K562 (cell line): ENCODE measurements at regions not wholly inside any gene's neighbourhood (a gene's known extent, or its start where the extent isn't known, plus 50 kb on each side); places are given as distances from the start of the nearest gene placed in this dataset.
A peak's percentile ranks its signal among the peaks of the same experiment; 100 is the strongest.

Experiments used
- ATAC-seq: fragments of 200-7000 bp; cut with Tn5 transposase; 3 replicates; pipeline ENCODE4 v1.9.1; 2020; ENCODE audit warnings: moderate library complexity
- BruUV-seq: library from RNA; stranded (reverse); fragments of 400-500 nt; replicated peaks from 2 replicates; lab custom pipeline; 2021; lab: Mats Ljungman, UMichigan
- CTCF ChIA-PET: fragments of 300-600 bp; formaldehyde crosslinking; extraction: SDS; loops from one replicate; lab custom pipeline; 2021; ENCODE audit warnings: low intra/inter-chr PET ratio; lab: Yijun Ruan, JAX
- POLR2A ChIA-PET: fragments of 300-600, 350-650 bp; sonication (Branson Sonifier 250); formaldehyde crosslinking; extraction: SDS; loops from one replicate; lab custom pipeline; 2021; ENCODE audit warnings: antibody characterized with exemption, inconsistent platforms; lab: Yijun Ruan, JAX
- DNase-seq, 4 experiments: peaks; one replicate each; pipeline versions ENCODE4 v3.0.0 to v3.0.0-alpha.2; 2011 to 2018; ENCODE audit warnings: low spot score in 3 of 4, mixed read lengths in 3 of 4; ENCODE audit errors: extremely low read depth in 1 of 4
- FAIRE-seq: peaks from 2 replicates; lab custom pipeline; 2011; peaks lifted over from hg19 to GRCh38; lab: Jason Lieb, UNC
- H2AFZ ChIP-seq: 2 replicates; pipeline ENCODE4 v1.6.0; 2011; ENCODE audit warnings: low read depth, low read length, control low read depth, inconsistent platforms
- H3K27ac ChIP-seq: fragments of 200-600 bp; 3 replicates; pipeline ENCODE4 v1.8.0; 2011; ENCODE audit warnings: low read depth, mild to moderate bottlenecking, control low read depth, inconsistent platforms, low read length, moderate library complexity, mixed read lengths; ENCODE audit errors: extremely low read depth
- H3K27me3 ChIP-seq, 2 experiments: fragments of 300-600 bp in 1 of 2; 2 replicates in 1 of 2; 3 replicates in 1 of 2; pipeline versions ENCODE4 v1.6.0 to v1.8.0; 2011; ENCODE audit warnings: inconsistent platforms in 2 of 2, low read length in 2 of 2, mild to moderate bottlenecking in 1 of 2, mixed read lengths in 1 of 2, moderate library complexity in 1 of 2; ENCODE audit not compliant: control insufficient read depth in 2 of 2, insufficient read depth in 2 of 2
- H3K36me3 ChIP-seq: fragments of 300-600 bp; 3 replicates; pipeline ENCODE4 v1.8.0; 2011; ENCODE audit warnings: mild to moderate bottlenecking, low read length, inconsistent platforms; ENCODE audit not compliant: control insufficient read depth, insufficient read depth
- H3K4me1 ChIP-seq, 2 experiments: fragments of 200-600 bp in 1 of 2; replicated peaks in 1 of 2; 2 replicates in 1 of 2; 3 replicates in 1 of 2; pipeline versions ENCODE4 v1.5.1 to v1.8.0; 2011; ENCODE audit warnings: inconsistent platforms in 2 of 2, low read length in 2 of 2, mild to moderate bottlenecking in 1 of 2, mixed read lengths in 1 of 2, moderate library complexity in 1 of 2; ENCODE audit not compliant: control insufficient read depth in 2 of 2, insufficient read depth in 2 of 2
- H3K4me2 ChIP-seq: 2 replicates; pipeline ENCODE4 v1.6.1; 2011; ENCODE audit warnings: low read length, control low read depth, inconsistent platforms, mixed read lengths; ENCODE audit not compliant: insufficient read depth
- H3K4me3 ChIP-seq: fragments of 200-600 bp; sonication (generic), shearing (Covaris generic); 2 replicates; pipeline ENCODE4 v1.5.1; 2016; ENCODE audit warnings: control low read depth, inconsistent platforms
- H3K79me2 ChIP-seq: fragments of 200-600 bp; 3 replicates; pipeline ENCODE4 v1.8.0; 2011; ENCODE audit warnings: low read length, inconsistent platforms; ENCODE audit not compliant: control insufficient read depth, insufficient read depth
- H3K9ac ChIP-seq, 2 experiments: 2 replicates each; pipeline versions ENCODE4 v1.6.0 to v1.6.1; 2011; ENCODE audit warnings: low read depth in 2 of 2, low read length in 2 of 2, control low read depth in 1 of 2, inconsistent platforms in 1 of 2, mild to moderate bottlenecking in 1 of 2, mixed read lengths in 1 of 2; ENCODE audit not compliant: insufficient read depth in 1 of 2
- H3K9me1 ChIP-seq: one replicate; pipeline ENCODE4 v1.6.0; 2011; ENCODE audit warnings: inconsistent platforms, mild to moderate bottlenecking, low read length, moderate library complexity; ENCODE audit not compliant: control insufficient read depth, insufficient read depth
- H3K9me3 ChIP-seq: replicated peaks from 2 replicates; pipeline ENCODE4 v1.5.1; 2011; ENCODE audit warnings: low read depth, low read length, inconsistent platforms; ENCODE audit not compliant: control insufficient read depth, insufficient read depth
- H4K20me1 ChIP-seq: replicated peaks from 2 replicates; pipeline ENCODE4 v1.6.1; 2011; ENCODE audit warnings: low read length, inconsistent platforms, mixed read lengths; ENCODE audit not compliant: control insufficient read depth, insufficient read depth
- CUX1 ChIP-seq: fragments of 200-800 bp; sonication (Bioruptor generic); IDR thresholded peaks from 2 replicates; pipeline ENCODE4 v1.6.1; 2016; ENCODE audit warnings: missing genetic modification characterization, missing compliant biosample characterization
- ZFP36 ChIP-seq: fragments of 150-350 bp; IDR thresholded peaks from 2 replicates; pipeline ENCODE4 v1.6.1; 2018; ENCODE audit warnings: low read length, low read depth; ENCODE audit not compliant: partially characterized antibody
- ZNF778 ChIP-seq: fragments of 450-650 bp; formaldehyde crosslinking; IDR thresholded peaks from 2 replicates; pipeline ENCODE4 v1.4.0; 2020; ENCODE audit warnings: mild to moderate bottlenecking, moderate library complexity
- WGBS: fragments of 100-300 bp; shearing (Covaris generic); methylation state at CpG from one replicate; pipeline ENCODE4 v1.1.6; 2016; ENCODE audit warnings: low coverage, mixed read lengths; ENCODE audit not compliant: insufficient coverage; ENCODE audit errors: missing lambda C conversion rate; 5-methylcytosine and 5-hydroxymethylcytosine counted together
- in situ Hi-C: fragments of 300-500 bp; cut with MboI; formaldehyde crosslinking; loops from 4 replicates; pipeline ENCODE4 v1.15.0; 2018; ENCODE audit warnings: inconsistent platforms, mixed read lengths
- intact Hi-C: fragments of 100-400 bp; cut with micrococcal nuclease; formaldehyde crosslinking; loops from 2 replicates; pipeline ENCODE4 v1.14.2; 2022
- TF ChIP-seq, protein P1 (sequence below): fragments of 250-450 bp; sonication (Bioruptor Pico); IDR thresholded peaks from 2 replicates; pipeline ENCODE4 v1.8.0; 2022; ENCODE audit warnings: moderate library complexity, mild to moderate bottlenecking, inconsistent platforms

DNA sequence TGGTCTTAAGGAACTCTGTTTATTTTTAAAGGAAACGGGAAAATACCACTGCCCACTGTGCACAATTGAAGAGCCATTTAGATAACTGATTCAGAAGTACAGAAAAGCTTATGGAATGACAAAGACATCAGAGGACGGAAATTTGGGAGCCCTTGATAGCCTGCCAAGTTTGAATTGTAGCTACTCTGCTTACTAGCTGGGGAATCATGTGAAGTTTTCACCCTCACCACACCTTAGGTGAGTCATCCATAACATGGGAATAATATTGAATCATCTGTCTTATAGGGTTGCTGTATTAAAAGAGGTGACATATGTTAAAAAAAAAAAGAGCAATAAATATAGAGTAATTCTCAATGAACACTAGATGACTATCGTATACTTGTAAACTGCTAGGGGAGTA, 1104.2 kb downstream of the GATA3 start (continued):
- no peak for TF ChIP-seq CUX1

DNA sequence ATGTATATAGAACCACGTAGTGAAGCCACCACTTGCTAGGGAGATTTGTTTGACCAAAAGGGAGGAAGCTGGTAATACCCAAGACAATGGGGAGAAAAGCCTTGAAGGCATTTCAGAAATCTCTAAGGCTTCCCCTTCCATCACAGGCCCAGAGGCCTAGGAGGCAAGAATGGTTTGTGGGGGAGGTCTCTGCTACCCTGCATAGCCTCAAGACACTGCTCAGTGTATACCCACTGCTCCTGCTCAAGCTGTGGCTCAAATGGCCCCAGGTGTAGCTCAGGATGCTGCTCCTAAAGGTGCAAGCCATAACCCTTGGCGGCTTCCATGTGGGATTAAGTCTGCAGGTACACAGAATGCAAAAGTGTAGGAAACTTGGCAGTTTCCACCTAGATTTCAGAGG, 1105.8 kb downstream of the GATA3 start:
- H4K20me1 ChIP-seq = no peaks in the 10 kb centered on the region
- H3K79me2 ChIP-seq = no peaks in the 10 kb centered on the region
- no peak overlapping the region for H2AFZ ChIP-seq
- H3K9me3 ChIP-seq = no peaks in the 10 kb centered on the region; the same call in 1 of the 2 replicates
- H3K4me2 ChIP-seq = no peak overlapping the region
- H3K27ac ChIP-seq = no peak overlapping the region
- DNase-seq (no peak), FAIRE-seq (no peak), ATAC-seq (no peak)
- H3K27me3 ChIP-seq = no peaks in the 10 kb centered on the region
- intact Hi-C loops = no loop called here
- in situ Hi-C loops = no loop called here
- H3K9me1 ChIP-seq = no peaks in the 10 kb centered on the region
- POLR2A ChIA-PET = no interaction called here
- BruUV-seq = no TSS peak
- no peaks in the 10 kb centered on the region for H3K36me3 ChIP-seq
- no peak overlapping the region for H3K9ac ChIP-seq
- H3K4me3 ChIP-seq = no peak overlapping the region
- H3K4me1 ChIP-seq = no peaks in the 10 kb centered on the region
- 4% methylated on average over 2 of the region's 2 CpGs for WGBS
- CTCF ChIA-PET = no interaction called here
- peak; percentile 27 for TF ChIP-seq ZFP36
- no peak for TF ChIP-seq ZNF778 (CRISPR knock-in tag)
- TF ChIP-seq, protein P1, sequence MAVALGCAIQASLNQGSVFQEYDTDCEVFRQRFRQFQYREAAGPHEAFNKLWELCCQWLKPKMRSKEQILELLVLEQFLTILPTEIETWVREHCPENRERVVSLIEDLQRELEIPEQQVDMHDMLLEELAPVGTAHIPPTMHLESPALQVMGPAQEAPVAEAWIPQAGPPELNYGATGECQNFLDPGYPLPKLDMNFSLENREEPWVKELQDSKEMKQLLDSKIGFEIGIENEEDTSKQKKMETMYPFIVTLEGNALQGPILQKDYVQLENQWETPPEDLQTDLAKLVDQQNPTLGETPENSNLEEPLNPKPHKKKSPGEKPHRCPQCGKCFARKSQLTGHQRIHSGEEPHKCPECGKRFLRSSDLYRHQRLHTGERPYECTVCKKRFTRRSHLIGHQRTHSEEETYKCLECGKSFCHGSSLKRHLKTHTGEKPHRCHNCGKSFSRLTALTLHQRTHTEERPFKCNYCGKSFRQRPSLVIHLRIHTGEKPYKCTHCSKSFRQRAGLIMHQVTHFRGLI (CRISPR knock-in tag) = no peak
- TF ChIP-seq, all 486 proteins: peak for 1
